KOPT-K1 (cell line): ENCODE measurements at regions not wholly inside any gene's neighbourhood (a gene's known extent, or its start where the extent isn't known, plus 50 kb on each side); places are given as distances from the start of the nearest gene placed in this dataset.

ENCODE experiments used
- H3K27ac ChIP-seq: fragments of 200-600 bp; sonication (generic); 2 replicates; pipeline ENCODE4 v1.5.1; 2016; ENCODE audit warnings: antibody characterized with exemption, mild to moderate bottlenecking, low read depth, low read length; ENCODE audit not compliant: poor library complexity, severe bottlenecking
- H3K36me3 ChIP-seq: fragments of 200-600 bp; sonication (generic); 2 replicates; pipeline ENCODE4 v1.5.1; 2017; ENCODE audit warnings: antibody characterized with exemption, mild to moderate bottlenecking, low read length, moderate library complexity; ENCODE audit not compliant: insufficient read depth
- H3K9me3 ChIP-seq: fragments of 200-600 bp; sonication (generic); 2 replicates; pipeline ENCODE4 v1.5.1; 2017; ENCODE audit warnings: antibody characterized with exemption, low read length, mild to moderate bottlenecking; ENCODE audit not compliant: insufficient read depth, poor library complexity, severe bottlenecking

GRCh38 chr12:126558810-126559209 is 1493.6 kb downstream of the AACS start:
- no peaks in the 10 kb centered on the region for H3K9me3 ChIP-seq
- no peaks in the 10 kb centered on the region for H3K36me3 ChIP-seq
- H3K27ac ChIP-seq, result no peak overlapping the region

- no peaks in the 10 kb centered on the region for H3K36me3 ChIP-seq
- H3K9me3 ChIP-seq, result peaks cover 5% of the 10 kb centered on the region
- H3K27ac ChIP-seq, result no peak overlapping the region
Measured at GRCh38 chr12:126567016-126567415, 1501.8 kb downstream of the AACS start.

- Histone ChIP-seq H3K9me3 (peaks cover 5% of the 10 kb centered on the region), H3K36me3 (no peaks in the 10 kb centered on the region)
Measured at GRCh38 chr12:126569706-126570105, 1504.5 kb downstream of the AACS start.

GRCh38 chr12:126570566-126570965 is 1505.3 kb downstream of the AACS start:
- no peak overlapping the region for H3K27ac ChIP-seq
- peaks cover 5% of the 10 kb centered on the region for H3K9me3 ChIP-seq
- H3K36me3 ChIP-seq, result no peaks in the 10 kb centered on the region

More at GRCh38 chr12:126569706-126570105, 1504.5 kb downstream of the AACS start:
- no peak overlapping the region for H3K27ac ChIP-seq

GRCh38 chr12:126572170-126572569 is 1506.9 kb downstream of the AACS start:
- H3K9me3 ChIP-seq, result peaks cover 5% of the 10 kb centered on the region
- no peak overlapping the region for H3K27ac ChIP-seq
- no peaks in the 10 kb centered on the region for H3K36me3 ChIP-seq

- Histone ChIP-seq H3K9me3 (peaks cover 7% of the 10 kb centered on the region), H3K36me3 (no peaks in the 10 kb centered on the region), H3K27ac (no peak overlapping the region)
Measured at GRCh38 chr12:126581655-126582054, 1516.4 kb downstream of the AACS start.

GRCh38 chr12:126582231-126582630 is 1517.0 kb downstream of the AACS start:
- Histone ChIP-seq H3K9me3 (peaks cover 7% of the 10 kb centered on the region), H3K36me3 (no peaks in the 10 kb centered on the region), H3K27ac (no peak overlapping the region)

- peaks cover 7% of the 10 kb centered on the region for H3K9me3 ChIP-seq
- H3K27ac ChIP-seq, result peak overlapping the region; percentile 82
Measured at GRCh38 chr12:126588586-126589249, 1523.5 kb downstream of the AACS start.

GRCh38 chr12:126591533-126591932 is 1526.3 kb downstream of the AACS start:
- Histone ChIP-seq H3K9me3 (peaks cover under 1% of the 10 kb centered on the region), H3K27ac (no peak overlapping the region), H3K36me3 (no peaks in the 10 kb centered on the region)

More at GRCh38 chr12:126588586-126589249, 1523.5 kb downstream of the AACS start:
- no peaks in the 10 kb centered on the region for H3K36me3 ChIP-seq

GRCh38 chr12:126601184-126602170 is 1536.2 kb downstream of the AACS start:
- Histone ChIP-seq H3K9me3 (no peaks in the 10 kb centered on the region), H3K27ac (no peak overlapping the region), H3K36me3 (no peaks in the 10 kb centered on the region)

- no peaks in the 10 kb centered on the region for H3K36me3 ChIP-seq
- no peak overlapping the region for H3K27ac ChIP-seq
- H3K9me3 ChIP-seq, result no peaks in the 10 kb centered on the region
Measured at GRCh38 chr12:126602612-126603011, 1537.4 kb downstream of the AACS start.

- no peaks in the 10 kb centered on the region for H3K36me3 ChIP-seq
- H3K27ac ChIP-seq, result no peak overlapping the region
- peaks cover 11% of the 10 kb centered on the region for H3K9me3 ChIP-seq
Measured at GRCh38 chr12:126607157-126607556, 1541.9 kb downstream of the AACS start.

- no peak overlapping the region for H3K27ac ChIP-seq
- peaks cover 18% of the 10 kb centered on the region for H3K9me3 ChIP-seq
- H3K36me3 ChIP-seq, result no peaks in the 10 kb centered on the region
Measured at GRCh38 chr12:126607867-126608266, 1542.6 kb downstream of the AACS start.

GRCh38 chr12:126608607-126609175 is 1543.5 kb downstream of the AACS start:
- Histone ChIP-seq H3K9me3 (peaks cover 26% of the 10 kb centered on the region), H3K27ac (no peak overlapping the region), H3K36me3 (no peaks in the 10 kb centered on the region)

- Histone ChIP-seq H3K27ac (no peak overlapping the region), H3K36me3 (no peaks in the 10 kb centered on the region), H3K9me3 (peaks cover 57% of the 10 kb centered on the region)
Measured at GRCh38 chr12:126616441-126616840, 1551.2 kb downstream of the AACS start.
